ENCODE measurements at regions not wholly inside any gene's neighbourhood (a gene's known extent, or its start where the extent isn't known, plus 50 kb on each side); places are given as distances from the start of the nearest gene placed in this dataset.
"Not testable (repeated sequence)": the region's sequence is repeated elsewhere in the genome, so short reads cannot be mapped to it uniquely, and the experiment has no call there.

- ChIA-PET POLR2A (no interaction called here), CTCF (no interaction called here)
- no peak overlapping the region for H3K4me3 Mint-ChIP-seq
- no peak for DNase-seq
- peaks cover 11% of the 10 kb centered on the region for H3K9me3 Mint-ChIP-seq
- no peak overlapping the region for H3K27ac Mint-ChIP-seq
- H3K4me1 Mint-ChIP-seq, result no peaks in the 10 kb centered on the region
- no peaks in the 10 kb centered on the region for H3K36me3 Mint-ChIP-seq (ENCODE audit: low read depth)
- no peaks in the 10 kb centered on the region for H3K27me3 Mint-ChIP-seq
Observed at GRCh38 chr3:82382831-82383230, 621.4 kb upstream of the GBE1 start.

DNA sequence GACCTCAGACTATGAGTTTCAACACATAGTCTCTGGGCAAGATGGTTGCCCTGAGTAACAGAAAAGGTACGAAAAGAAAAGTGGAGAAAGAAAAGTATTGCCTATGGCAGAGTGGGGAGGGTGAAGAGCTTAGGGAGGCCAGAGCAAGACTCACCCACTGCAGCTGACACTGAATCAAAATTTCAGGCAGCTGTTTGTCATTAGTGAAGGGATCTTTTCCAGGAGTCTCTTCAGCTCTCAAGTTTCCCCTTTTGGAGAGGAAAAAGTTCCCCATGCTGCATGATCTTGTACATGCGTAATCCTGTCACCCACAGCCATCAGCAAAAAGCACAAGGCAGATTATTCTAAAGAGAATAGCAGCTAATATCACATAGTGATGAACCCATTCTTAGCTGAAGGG lies 616.9 kb upstream of the GBE1 start:
- H3K36me3 Mint-ChIP-seq (ENCODE audit: low read depth), result no peaks in the 10 kb centered on the region
- CTCF ChIA-PET, result no interaction called here
- peaks cover 32% of the 10 kb centered on the region for H3K9me3 Mint-ChIP-seq
- no peak overlapping the region for H3K4me3 Mint-ChIP-seq
- H3K27me3 Mint-ChIP-seq, result no peaks in the 10 kb centered on the region
- POLR2A ChIA-PET, result no interaction called here
- no peak overlapping the region for H3K27ac Mint-ChIP-seq
- no peak for DNase-seq
- no peaks in the 10 kb centered on the region for H3K4me1 Mint-ChIP-seq

- no peak for DNase-seq
- H3K36me3 Mint-ChIP-seq (ENCODE audit: low read depth), result no peaks in the 10 kb centered on the region
- H3K4me3 Mint-ChIP-seq, result no peak overlapping the region
- peaks cover 32% of the 10 kb centered on the region for H3K9me3 Mint-ChIP-seq
- no peaks in the 10 kb centered on the region for H3K4me1 Mint-ChIP-seq
- ChIA-PET POLR2A (no interaction called here), CTCF (no interaction called here)
- H3K27me3 Mint-ChIP-seq, result no peaks in the 10 kb centered on the region
- no peak overlapping the region for H3K27ac Mint-ChIP-seq
Observed at GRCh38 chr3:82376883-82377282, 615.4 kb upstream of the GBE1 start.

GRCh38 chr3:82373833-82374232 lies 612.4 kb upstream of the GBE1 start:
- CTCF ChIA-PET; POLR2A ChIA-PET; H3K4me1 Mint-ChIP-seq; H3K36me3 Mint-ChIP-seq (ENCODE audit: low read depth); H3K4me3 Mint-ChIP-seq; H3K27me3 Mint-ChIP-seq; DNase-seq; H3K27ac Mint-ChIP-seq: not testable (repeated sequence)
- peaks cover 32% of the 10 kb centered on the region for H3K9me3 Mint-ChIP-seq

- H3K4me3 Mint-ChIP-seq, result no peak overlapping the region
- H3K4me1 Mint-ChIP-seq, result no peaks in the 10 kb centered on the region
- CTCF ChIA-PET, result no interaction called here
- H3K36me3 Mint-ChIP-seq (ENCODE audit: low read depth), result no peaks in the 10 kb centered on the region
- DNase-seq, result no peak
- POLR2A ChIA-PET, result no interaction called here
- H3K27ac Mint-ChIP-seq, result no peak overlapping the region
- H3K27me3 Mint-ChIP-seq, result no peaks in the 10 kb centered on the region
- peaks cover 4% of the 10 kb centered on the region for H3K9me3 Mint-ChIP-seq
Observed at GRCh38 chr3:82364827-82365226, 603.4 kb upstream of the GBE1 start.

- Mint-ChIP-seq H3K27me3 (no peaks in the 10 kb centered on the region), H3K9me3 (peaks cover 7% of the 10 kb centered on the region), H3K4me1 (no peaks in the 10 kb centered on the region), H3K36me3 (ENCODE audit: low read depth) (no peaks in the 10 kb centered on the region), H3K4me3 (no peak overlapping the region), H3K27ac (no peak overlapping the region)
- CTCF ChIA-PET, result no interaction called here
- POLR2A ChIA-PET, result no interaction called here
- no peak for DNase-seq
Observed at GRCh38 chr3:82363131-82363530, 601.7 kb upstream of the GBE1 start.

DNA sequence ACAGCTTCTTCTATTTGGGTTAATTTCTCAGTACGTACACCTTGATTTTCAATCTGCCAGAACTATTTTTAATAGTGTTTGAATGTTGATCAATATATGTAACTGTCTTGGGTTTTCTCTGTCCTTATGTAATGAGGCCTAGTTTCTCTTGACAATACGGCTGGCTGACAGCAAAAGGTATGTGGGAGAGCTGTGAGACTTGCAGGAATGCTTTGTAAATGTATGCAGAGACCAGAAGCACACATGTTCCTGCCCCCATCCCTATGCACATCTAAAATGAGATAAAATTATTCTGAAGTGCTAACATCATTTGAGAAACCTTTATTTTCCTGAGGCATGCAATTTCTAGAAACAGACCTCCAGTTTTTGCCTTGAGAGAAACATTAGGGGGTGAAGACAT lies 593.8 kb upstream of the GBE1 start:
- Mint-ChIP-seq H3K36me3 (ENCODE audit: low read depth) (no peaks in the 10 kb centered on the region), H3K4me1 (no peaks in the 10 kb centered on the region), H3K27me3 (no peaks in the 10 kb centered on the region), H3K9me3 (peaks cover 5% of the 10 kb centered on the region), H3K27ac (no peak overlapping the region), H3K4me3 (no peak overlapping the region)
- ChIA-PET CTCF (no interaction called here), POLR2A (no interaction called here)
- DNase-seq, result no peak

DNA sequence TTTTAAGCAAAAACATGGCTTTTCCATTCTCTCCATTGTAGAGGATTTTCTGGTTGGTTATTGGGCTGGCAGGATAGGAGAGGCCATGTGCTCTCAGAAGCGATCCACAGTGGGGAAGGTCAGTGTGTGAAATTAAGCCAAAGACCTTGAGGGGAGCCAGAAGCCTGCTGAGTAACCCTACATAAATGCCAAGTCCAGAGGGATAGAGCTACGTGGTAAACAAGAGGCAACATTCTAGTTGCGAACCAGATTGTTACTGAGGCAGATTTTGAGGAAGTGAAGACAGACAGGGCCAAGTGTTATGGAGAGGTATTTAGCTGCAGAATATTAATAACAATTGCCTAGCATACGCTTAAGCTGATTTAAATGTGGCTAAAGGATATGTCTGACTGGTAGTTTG lies 592.8 kb upstream of the GBE1 start:
- CTCF ChIA-PET, result no interaction called here
- Mint-ChIP-seq H3K4me1 (no peaks in the 10 kb centered on the region), H3K36me3 (ENCODE audit: low read depth) (no peaks in the 10 kb centered on the region), H3K27me3 (no peaks in the 10 kb centered on the region), H3K4me3 (no peak overlapping the region), H3K27ac (no peak overlapping the region), H3K9me3 (peaks cover 3% of the 10 kb centered on the region)
- DNase-seq, result no peak
- POLR2A ChIA-PET, result no interaction called here

- DNase-seq, result no peak
- Mint-ChIP-seq H3K36me3 (ENCODE audit: low read depth) (no peaks in the 10 kb centered on the region), H3K4me3 (no peak overlapping the region), H3K27ac (no peak overlapping the region), H3K27me3 (no peaks in the 10 kb centered on the region), H3K4me1 (no peaks in the 10 kb centered on the region), H3K9me3 (peaks cover 2% of the 10 kb centered on the region)
- POLR2A ChIA-PET, result no interaction called here
- CTCF ChIA-PET, result no interaction called here
Observed at GRCh38 chr3:82353306-82354171, 592.1 kb upstream of the GBE1 start.

DNA sequence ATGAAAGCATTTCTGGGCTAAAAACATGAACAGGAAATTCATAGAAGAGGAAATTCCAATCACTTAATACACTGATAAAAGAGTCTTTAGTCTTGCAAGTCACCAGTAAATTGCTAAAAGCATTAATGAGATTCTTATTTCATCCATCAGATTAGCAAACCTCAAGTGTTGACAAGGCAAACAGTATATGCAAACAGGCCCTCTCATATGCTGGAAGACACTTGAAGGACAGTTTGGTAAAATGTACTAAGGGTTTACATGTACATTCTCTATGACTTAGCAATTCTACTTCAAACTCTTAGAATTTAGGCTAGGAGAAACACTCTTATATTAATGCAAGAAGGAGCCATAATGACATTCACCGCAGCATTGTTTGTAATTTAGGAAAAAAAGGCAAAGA lies 586.1 kb upstream of the GBE1 start:
- no peak overlapping the region for H3K27ac Mint-ChIP-seq
- POLR2A ChIA-PET, result no interaction called here
- H3K4me1 Mint-ChIP-seq, result no peaks in the 10 kb centered on the region
- H3K36me3 Mint-ChIP-seq (ENCODE audit: low read depth), result no peaks in the 10 kb centered on the region
- no peak for DNase-seq
- CTCF ChIA-PET, result no interaction called here
- no peaks in the 10 kb centered on the region for H3K27me3 Mint-ChIP-seq
- H3K9me3 Mint-ChIP-seq, result peaks cover 3% of the 10 kb centered on the region
- H3K4me3 Mint-ChIP-seq, result no peak overlapping the region

DNA sequence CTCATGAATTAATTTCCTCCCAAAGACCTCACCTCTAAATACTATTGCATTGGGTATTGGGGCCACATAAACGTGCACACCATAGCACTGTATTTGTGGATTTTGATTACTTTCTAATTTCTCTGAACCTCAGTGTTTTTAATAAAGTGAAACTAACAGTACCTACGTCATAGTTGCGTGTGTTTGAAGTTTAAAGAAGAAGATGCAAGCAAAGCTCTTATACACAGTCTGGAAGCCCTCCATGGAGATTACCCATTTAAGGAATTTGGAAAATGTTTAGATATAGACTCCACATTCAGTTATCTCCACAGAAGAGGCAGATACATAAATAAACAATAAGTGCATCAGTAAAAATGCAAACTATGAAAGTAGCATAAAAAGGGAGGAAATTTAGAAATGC lies 581.1 kb upstream of the GBE1 start:
- Mint-ChIP-seq H3K27me3 (no peaks in the 10 kb centered on the region), H3K27ac (no peak overlapping the region), H3K36me3 (ENCODE audit: low read depth) (no peaks in the 10 kb centered on the region), H3K4me1 (no peaks in the 10 kb centered on the region), H3K9me3 (peaks cover 3% of the 10 kb centered on the region), H3K4me3 (no peak overlapping the region)
- no peak for DNase-seq
- CTCF ChIA-PET, result no interaction called here
- POLR2A ChIA-PET, result no interaction called here

DNA sequence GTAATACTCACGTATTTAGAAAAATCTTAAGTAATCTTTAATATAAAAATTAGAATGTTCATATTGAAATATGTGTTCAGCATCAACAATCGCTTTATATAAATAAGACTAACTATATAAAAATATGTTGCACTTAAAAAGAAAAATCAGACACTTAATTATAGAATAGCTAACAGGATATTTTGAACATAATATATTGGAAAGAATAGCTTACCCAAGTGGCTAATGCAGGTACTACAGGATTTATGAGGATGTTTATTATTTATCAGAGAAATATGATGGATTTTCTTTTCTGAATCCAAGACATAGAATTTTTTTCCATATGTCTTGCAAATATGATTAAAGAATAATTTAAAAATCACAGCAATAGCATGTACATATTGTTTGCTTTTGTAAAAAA lies 567.9 kb upstream of the GBE1 start:
- ChIA-PET POLR2A (no interaction called here), CTCF (no interaction called here)
- no peaks in the 10 kb centered on the region for H3K36me3 Mint-ChIP-seq (ENCODE audit: low read depth)
- DNase-seq, result no peak
- peaks cover 2% of the 10 kb centered on the region for H3K9me3 Mint-ChIP-seq
- H3K4me3 Mint-ChIP-seq, result no peak overlapping the region
- H3K27ac Mint-ChIP-seq, result no peak overlapping the region
- H3K27me3 Mint-ChIP-seq, result no peaks in the 10 kb centered on the region
- H3K4me1 Mint-ChIP-seq, result no peaks in the 10 kb centered on the region

DNA sequence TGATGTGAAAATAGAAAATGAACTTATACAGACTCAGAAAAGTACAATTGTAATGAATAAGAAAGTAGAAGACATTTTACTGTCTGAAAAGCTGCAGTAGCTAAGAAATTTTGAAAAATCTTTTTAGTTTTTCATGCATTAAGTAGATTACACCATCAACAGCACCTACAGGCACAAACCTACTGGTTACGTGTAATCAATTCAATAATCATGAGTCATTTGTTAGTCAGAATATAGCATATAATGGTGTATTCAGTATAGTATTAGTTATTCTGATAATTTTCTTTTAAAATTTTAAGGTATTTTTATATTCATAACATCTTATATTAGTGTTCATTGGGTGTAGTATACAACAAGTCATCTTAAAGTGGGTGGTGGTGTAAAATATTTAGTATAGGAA lies 550.5 kb upstream of the GBE1 start:
- H3K27ac Mint-ChIP-seq, result no peak overlapping the region
- no peaks in the 10 kb centered on the region for H3K9me3 Mint-ChIP-seq
- POLR2A ChIA-PET, result no interaction called here
- DNase-seq, result no peak
- no peak overlapping the region for H3K4me3 Mint-ChIP-seq
- no peaks in the 10 kb centered on the region for H3K4me1 Mint-ChIP-seq
- no peaks in the 10 kb centered on the region for H3K27me3 Mint-ChIP-seq
- CTCF ChIA-PET, result no interaction called here
- no peaks in the 10 kb centered on the region for H3K36me3 Mint-ChIP-seq (ENCODE audit: low read depth)

DNA sequence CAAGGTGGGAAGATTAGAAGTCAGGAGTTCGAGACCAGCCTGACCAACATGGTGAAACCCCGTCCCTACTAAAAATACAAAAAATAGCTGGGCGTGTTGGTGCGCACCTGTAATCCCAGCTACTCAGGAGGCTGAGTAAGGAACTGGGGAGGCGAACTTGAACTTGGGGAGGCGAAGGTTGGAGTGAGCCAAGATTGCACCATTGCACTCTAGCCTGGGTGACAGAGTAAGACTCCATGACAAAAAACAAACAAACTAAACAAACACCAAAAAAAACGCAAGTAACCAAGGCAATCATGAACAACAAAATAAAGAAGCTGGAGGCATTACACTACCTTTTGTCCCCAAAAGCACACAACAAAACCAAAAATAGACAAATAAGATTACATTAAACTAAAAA lies 547.3 kb upstream of the GBE1 start:
- DNase-seq, result no peak
- Mint-ChIP-seq H3K27ac (no peak overlapping the region), H3K4me1 (no peaks in the 10 kb centered on the region), H3K36me3 (ENCODE audit: low read depth) (no peaks in the 10 kb centered on the region), H3K27me3 (no peaks in the 10 kb centered on the region), H3K9me3 (peaks cover 4% of the 10 kb centered on the region), H3K4me3 (no peak overlapping the region)
- POLR2A ChIA-PET, result no interaction called here
- CTCF ChIA-PET, result no interaction called here

- POLR2A ChIA-PET, result no interaction called here
- no peaks in the 10 kb centered on the region for H3K27me3 Mint-ChIP-seq
- H3K27ac Mint-ChIP-seq, result no peak overlapping the region
- H3K36me3 Mint-ChIP-seq (ENCODE audit: low read depth), result no peaks in the 10 kb centered on the region
- no peaks in the 10 kb centered on the region for H3K4me1 Mint-ChIP-seq
- no peak for DNase-seq
- H3K4me3 Mint-ChIP-seq, result no peak overlapping the region
- CTCF ChIA-PET, result no interaction called here
- peaks cover 4% of the 10 kb centered on the region for H3K9me3 Mint-ChIP-seq
Observed at GRCh38 chr3:82306189-82306588, 544.7 kb upstream of the GBE1 start.
